GM13977 (cell line): ENCODE measurements at regions not wholly inside any gene's neighbourhood (a gene's known extent, or its start where the extent isn't known, plus 50 kb on each side); places are given as distances from the start of the nearest gene placed in this dataset.

ENCODE experiments used
- DNase-seq: peaks from one replicate; pipeline ENCODE4 v3.0.0; 2012; ENCODE audit warnings: low spot score
- CTCF ChIP-seq: IDR thresholded peaks from 2 replicates; pipeline ENCODE4 v1.5.1; 2012; ENCODE audit warnings: mild to moderate bottlenecking, control low read depth; ENCODE audit not compliant: insufficient read depth; ENCODE audit errors: extremely low read depth, missing control alignments
- in situ Hi-C: fragments of 300-500 bp; cut with MboI; formaldehyde crosslinking; loops from one replicate; pipeline ENCODE4 v1.12.0; 2022; ENCODE audit warnings: low sequenced_read_pairs, low pct_unique_long_range_greater_than_20kb, mixed read lengths, inconsistent platforms; ENCODE audit not compliant: unreplicated experiment

GRCh38 chr11:98207086-98207485, 813.7 kb upstream of the CNTN5 start:
- DNase-seq = no peak
- in situ Hi-C loops = no loop called here
- no peak for TF ChIP-seq CTCF

- no peak for TF ChIP-seq CTCF
- in situ Hi-C loops = no loop called here
- DNase-seq = no peak
Measured at GRCh38 chr11:98227278-98227677, 793.5 kb upstream of the CNTN5 start.

GRCh38 chr11:98230678-98231077, 790.1 kb upstream of the CNTN5 start:
- in situ Hi-C loops = no loop called here
- no peak for DNase-seq

GRCh38 chr11:98234698-98235097, 786.1 kb upstream of the CNTN5 start:
- in situ Hi-C loops = no loop called here
- DNase-seq = no peak
- no peak for TF ChIP-seq CTCF

More at GRCh38 chr11:98230678-98231077, 790.1 kb upstream of the CNTN5 start:
- no peak for TF ChIP-seq CTCF

- in situ Hi-C loops = no loop called here
- DNase-seq = no peak
- no peak for TF ChIP-seq CTCF
Measured at GRCh38 chr11:98243897-98244296, 776.9 kb upstream of the CNTN5 start.

- TF ChIP-seq CTCF = no peak
- no peak for DNase-seq
- in situ Hi-C loops = no loop called here
Measured at GRCh38 chr11:98260983-98261382, 759.8 kb upstream of the CNTN5 start.

GRCh38 chr11:98277251-98277912, 743.4 kb upstream of the CNTN5 start:
- no peak for DNase-seq
- in situ Hi-C loops = no loop called here
- no peak for TF ChIP-seq CTCF
